Osteoblast (primary cell): ENCODE measurements at regions not wholly inside any gene's neighbourhood (a gene's known extent, or its start where the extent isn't known, plus 50 kb on each side); places are given as distances from the start of the nearest gene placed in this dataset.

Source experiments
- DNase-seq: peaks from one replicate; pipeline ENCODE4 v3.0.0; 2011; ENCODE audit warnings: low spot score, mixed read lengths; ENCODE audit not compliant: insufficient read length; ENCODE audit errors: missing footprints
- H2AFZ ChIP-seq: 2 replicates; pipeline ENCODE4 v1.6.0; 2011; ENCODE audit warnings: mild to moderate bottlenecking, low read length
- H3K27ac ChIP-seq: 2 replicates; pipeline ENCODE4 v1.5.1; 2011; ENCODE audit warnings: mild to moderate bottlenecking, low read depth, low read length, moderate library complexity
- H3K27me3 ChIP-seq: 2 replicates; pipeline ENCODE4 v1.6.0; 2012; ENCODE audit warnings: mild to moderate bottlenecking, control low read depth, inconsistent platforms, low read length, moderate library complexity; ENCODE audit not compliant: insufficient read depth
- H3K36me3 ChIP-seq: 2 replicates; pipeline ENCODE4 v1.5.1; 2011; ENCODE audit warnings: mild to moderate bottlenecking, low read length, control low read depth, moderate library complexity; ENCODE audit not compliant: insufficient read depth
- H3K4me1 ChIP-seq: 2 replicates; pipeline ENCODE4 v1.5.1; 2011; ENCODE audit warnings: mild to moderate bottlenecking, low read length, control low read depth, moderate library complexity; ENCODE audit not compliant: insufficient read depth
- H3K4me2 ChIP-seq: 2 replicates; pipeline ENCODE4 v1.6.0; 2011; ENCODE audit warnings: mild to moderate bottlenecking, low read length; ENCODE audit not compliant: insufficient read depth
- H3K4me3 ChIP-seq: fragments of 200-600 bp; sonication (generic); 3 replicates; pipeline ENCODE4 v1.5.1; 2012; ENCODE audit warnings: mild to moderate bottlenecking, low read length, inconsistent platforms; ENCODE audit not compliant: insufficient read depth
- H3K79me2 ChIP-seq: 2 replicates; pipeline ENCODE4 v1.6.0; 2012; ENCODE audit warnings: mild to moderate bottlenecking, low read length, control low read depth, inconsistent platforms; ENCODE audit not compliant: insufficient read depth
- H3K9me3 ChIP-seq: 2 replicates; pipeline ENCODE4 v1.5.1; 2011; ENCODE audit warnings: low read depth, low read length, control low read depth
- H4K20me1 ChIP-seq: 2 replicates; pipeline ENCODE4 v1.6.0; 2012; ENCODE audit warnings: mild to moderate bottlenecking, low read length, control low read depth; ENCODE audit not compliant: insufficient read depth
- CTCF ChIP-seq: IDR thresholded peaks from 2 replicates; pipeline ENCODE4 v1.5.1; 2011; ENCODE audit warnings: mild to moderate bottlenecking, low read depth, low read length, moderate library complexity; ENCODE audit errors: extremely low read depth

GRCh38 chr2:146870691-146871090 is 974.1 kb upstream of the ACVR2A start:
- Histone ChIP-seq H2AFZ (no peak overlapping the region), H4K20me1 (no peaks in the 10 kb centered on the region), H3K4me3 (no peak overlapping the region), H3K4me2 (no peak overlapping the region), H3K4me1 (no peaks in the 10 kb centered on the region), H3K27me3 (no peaks in the 10 kb centered on the region), H3K79me2 (no peaks in the 10 kb centered on the region), H3K27ac (no peak overlapping the region), H3K36me3 (no peaks in the 10 kb centered on the region), H3K9me3 (no peaks in the 10 kb centered on the region)
- no peak for DNase-seq
- no peak for TF ChIP-seq CTCF

GRCh38 chr2:146869328-146869727 is 975.5 kb upstream of the ACVR2A start:
- no peaks in the 10 kb centered on the region for H3K36me3 ChIP-seq
- no peak overlapping the region for H2AFZ ChIP-seq
- H3K9me3 ChIP-seq: no peaks in the 10 kb centered on the region
- no peak overlapping the region for H3K4me2 ChIP-seq
- H3K27me3 ChIP-seq: no peaks in the 10 kb centered on the region
- no peak overlapping the region for H3K27ac ChIP-seq
- H4K20me1 ChIP-seq: no peaks in the 10 kb centered on the region
- TF ChIP-seq CTCF: no peak
- no peaks in the 10 kb centered on the region for H3K4me1 ChIP-seq
- no peaks in the 10 kb centered on the region for H3K79me2 ChIP-seq
- no peak overlapping the region for H3K4me3 ChIP-seq
- no peak for DNase-seq

GRCh38 chr2:146868051-146868450 is 976.8 kb upstream of the ACVR2A start:
- no peak for TF ChIP-seq CTCF
- Histone ChIP-seq H3K27ac (no peak overlapping the region), H3K27me3 (no peaks in the 10 kb centered on the region), H2AFZ (no peak overlapping the region), H3K4me3 (no peak overlapping the region), H3K9me3 (no peaks in the 10 kb centered on the region), H3K4me1 (no peaks in the 10 kb centered on the region), H4K20me1 (no peaks in the 10 kb centered on the region), H3K36me3 (no peaks in the 10 kb centered on the region), H3K79me2 (no peaks in the 10 kb centered on the region), H3K4me2 (no peak overlapping the region)
- no peak for DNase-seq

GRCh38 chr2:146867477-146867986 is 977.3 kb upstream of the ACVR2A start:
- H3K27me3 ChIP-seq: no peaks in the 10 kb centered on the region
- H3K4me1 ChIP-seq: no peaks in the 10 kb centered on the region
- H4K20me1 ChIP-seq: no peaks in the 10 kb centered on the region
- no peak overlapping the region for H3K27ac ChIP-seq
- no peaks in the 10 kb centered on the region for H3K9me3 ChIP-seq
- H3K4me3 ChIP-seq: no peak overlapping the region
- no peak overlapping the region for H2AFZ ChIP-seq
- no peaks in the 10 kb centered on the region for H3K79me2 ChIP-seq
- H3K4me2 ChIP-seq: no peak overlapping the region
- no peak for DNase-seq
- TF ChIP-seq CTCF: no peak
- no peaks in the 10 kb centered on the region for H3K36me3 ChIP-seq
